ENCODE measurements at regions not wholly inside any gene's neighbourhood (a gene's known extent, or its start where the extent isn't known, plus 50 kb on each side); places are given as distances from the start of the nearest gene placed in this dataset.

DNA sequence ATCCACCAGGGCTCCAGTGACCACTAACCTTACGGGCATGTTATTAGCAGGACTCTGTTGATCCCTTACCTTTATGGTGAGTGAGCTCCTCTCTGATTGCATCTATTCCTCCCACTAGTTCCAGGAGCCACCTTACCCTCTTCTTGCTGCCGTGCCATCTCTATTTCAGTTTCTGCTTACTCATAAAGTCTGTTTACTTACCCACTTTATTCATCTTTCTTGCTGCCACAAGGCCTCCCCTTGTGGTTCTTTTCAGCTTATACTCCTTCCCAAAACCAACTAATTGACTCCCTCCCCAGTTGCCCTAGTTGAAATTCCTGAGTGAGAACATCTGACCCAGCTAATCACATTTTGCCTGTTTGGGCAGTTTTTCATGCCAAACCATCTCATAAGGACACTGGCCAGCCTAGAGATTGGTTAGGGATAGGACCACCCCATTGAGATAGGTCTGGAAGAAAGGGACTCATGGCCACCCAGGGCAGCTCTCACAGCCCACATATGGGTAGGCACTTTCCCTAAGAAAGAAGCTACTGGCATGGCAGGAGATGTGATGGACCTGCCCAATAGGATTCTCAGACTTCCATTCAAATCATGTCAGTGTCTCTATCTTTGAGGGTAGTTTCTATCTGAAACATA lies 412.7 kb downstream of the EFNA5 start:
- TF ChIP-seq ARNT (IDR thresholded peaks at IDR 0.05) (no peak), FOXM1 (IDR thresholded peaks at IDR 0.05; ENCODE audit: borderline replicate concordance) (no peak), SP1 (IDR thresholded peaks at IDR 0.05) (no peak), FOXK2 (IDR thresholded peaks at IDR 0.05) (no peak), ZNF384 (IDR thresholded peaks at IDR 0.05) (no peak), SUZ12 (IDR thresholded peaks at IDR 0.05) (no peak), CTBP1 (IDR thresholded peaks at IDR 0.05; ENCODE audit: borderline replicate concordance) (no peak), BHLHE40 (IDR thresholded peaks at IDR 0.05; ENCODE audit: borderline replicate concordance) (no peak), HDGF (IDR thresholded peaks at IDR 0.05; ENCODE audit: borderline replicate concordance) (no peak), ELF4 (IDR thresholded peaks at IDR 0.05) (no peak), LEF1 (IDR thresholded peaks at IDR 0.05; ENCODE audit: borderline replicate concordance) (no peak), L3MBTL2 (conservative IDR thresholded peaks at IDR 0.05) (no peak)

All from HEK293T (cell line).